HEK293 (cell line): ENCODE measurements at regions not wholly inside any gene's neighbourhood (a gene's known extent, or its start where the extent isn't known, plus 50 kb on each side); places are given as distances from the start of the nearest gene placed in this dataset.

ENCODE experiments used
- BCL6B ChIP-seq: fragments of 450-650 bp; formaldehyde crosslinking; IDR thresholded peaks from 2 replicates; pipeline ENCODE4 v1.5.1; 2017; ENCODE audit warnings: missing biosample characterization, missing genetic modification characterization
- PATZ1 ChIP-seq: fragments of 450-650 bp; formaldehyde crosslinking; IDR thresholded peaks from 2 replicates; pipeline ENCODE4 v1.5.1; 2016; ENCODE audit warnings: missing biosample characterization, missing genetic modification characterization
- REST ChIP-seq: fragments of 450-650 bp; formaldehyde crosslinking; IDR thresholded peaks from 2 replicates; pipeline ENCODE4 v1.5.1; 2016; ENCODE audit warnings: missing biosample characterization, missing genetic modification characterization
- SP7 ChIP-seq: fragments of 450-650 bp; formaldehyde crosslinking; IDR thresholded peaks from 2 replicates; pipeline ENCODE4 v1.5.1; 2016; ENCODE audit warnings: missing biosample characterization, missing genetic modification characterization
- YY1 ChIP-seq: fragments of 450-650 bp; formaldehyde crosslinking; IDR thresholded peaks from 2 replicates; pipeline ENCODE4 v1.5.1; 2018; ENCODE audit warnings: missing biosample characterization, missing genetic modification characterization
- ZNF302 ChIP-seq: fragments of 450-650 bp; formaldehyde crosslinking; IDR thresholded peaks from 2 replicates; pipeline ENCODE4 v1.5.1; 2016; ENCODE audit warnings: missing biosample characterization, missing genetic modification characterization, low read depth
- ZNF501 ChIP-seq: fragments of 450-650 bp; formaldehyde crosslinking; IDR thresholded peaks from 2 replicates; pipeline ENCODE4 v1.5.1; 2016; ENCODE audit warnings: missing biosample characterization, missing genetic modification characterization
- TF ChIP-seq, protein P1 (sequence below): fragments of 450-650 bp; formaldehyde crosslinking; IDR thresholded peaks from 2 replicates; pipeline ENCODE4 v1.5.1; 2016; ENCODE audit warnings: missing biosample characterization, missing genetic modification characterization
- TF ChIP-seq, protein P2 (sequence below): fragments of 450-650 bp; formaldehyde crosslinking; IDR thresholded peaks from 2 replicates; pipeline ENCODE4 v1.5.1; 2016; ENCODE audit warnings: missing biosample characterization, missing genetic modification characterization, low read depth
- TF ChIP-seq, protein P3 (sequence below): fragments of 450-650 bp; formaldehyde crosslinking; optimal IDR thresholded peaks from 2 replicates; pipeline ENCODE3; 2016; ENCODE audit warnings: missing biosample characterization, mild to moderate bottlenecking, missing genetic modification characterization

- TF ChIP-seq YY1 (no peak), ZNF501 (tag by site-specific recombination) (no peak), PATZ1 (tag by site-specific recombination) (no peak), REST (no peak), BCL6B (tag by site-specific recombination) (no peak), ZNF302 (tag by site-specific recombination) (no peak), SP7 (no peak)
- TF ChIP-seq, protein P1, sequence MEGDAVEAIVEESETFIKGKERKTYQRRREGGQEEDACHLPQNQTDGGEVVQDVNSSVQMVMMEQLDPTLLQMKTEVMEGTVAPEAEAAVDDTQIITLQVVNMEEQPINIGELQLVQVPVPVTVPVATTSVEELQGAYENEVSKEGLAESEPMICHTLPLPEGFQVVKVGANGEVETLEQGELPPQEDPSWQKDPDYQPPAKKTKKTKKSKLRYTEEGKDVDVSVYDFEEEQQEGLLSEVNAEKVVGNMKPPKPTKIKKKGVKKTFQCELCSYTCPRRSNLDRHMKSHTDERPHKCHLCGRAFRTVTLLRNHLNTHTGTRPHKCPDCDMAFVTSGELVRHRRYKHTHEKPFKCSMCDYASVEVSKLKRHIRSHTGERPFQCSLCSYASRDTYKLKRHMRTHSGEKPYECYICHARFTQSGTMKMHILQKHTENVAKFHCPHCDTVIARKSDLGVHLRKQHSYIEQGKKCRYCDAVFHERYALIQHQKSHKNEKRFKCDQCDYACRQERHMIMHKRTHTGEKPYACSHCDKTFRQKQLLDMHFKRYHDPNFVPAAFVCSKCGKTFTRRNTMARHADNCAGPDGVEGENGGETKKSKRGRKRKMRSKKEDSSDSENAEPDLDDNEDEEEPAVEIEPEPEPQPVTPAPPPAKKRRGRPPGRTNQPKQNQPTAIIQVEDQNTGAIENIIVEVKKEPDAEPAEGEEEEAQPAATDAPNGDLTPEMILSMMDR (tag by site-specific recombination) = no peak
- TF ChIP-seq, protein P2, sequence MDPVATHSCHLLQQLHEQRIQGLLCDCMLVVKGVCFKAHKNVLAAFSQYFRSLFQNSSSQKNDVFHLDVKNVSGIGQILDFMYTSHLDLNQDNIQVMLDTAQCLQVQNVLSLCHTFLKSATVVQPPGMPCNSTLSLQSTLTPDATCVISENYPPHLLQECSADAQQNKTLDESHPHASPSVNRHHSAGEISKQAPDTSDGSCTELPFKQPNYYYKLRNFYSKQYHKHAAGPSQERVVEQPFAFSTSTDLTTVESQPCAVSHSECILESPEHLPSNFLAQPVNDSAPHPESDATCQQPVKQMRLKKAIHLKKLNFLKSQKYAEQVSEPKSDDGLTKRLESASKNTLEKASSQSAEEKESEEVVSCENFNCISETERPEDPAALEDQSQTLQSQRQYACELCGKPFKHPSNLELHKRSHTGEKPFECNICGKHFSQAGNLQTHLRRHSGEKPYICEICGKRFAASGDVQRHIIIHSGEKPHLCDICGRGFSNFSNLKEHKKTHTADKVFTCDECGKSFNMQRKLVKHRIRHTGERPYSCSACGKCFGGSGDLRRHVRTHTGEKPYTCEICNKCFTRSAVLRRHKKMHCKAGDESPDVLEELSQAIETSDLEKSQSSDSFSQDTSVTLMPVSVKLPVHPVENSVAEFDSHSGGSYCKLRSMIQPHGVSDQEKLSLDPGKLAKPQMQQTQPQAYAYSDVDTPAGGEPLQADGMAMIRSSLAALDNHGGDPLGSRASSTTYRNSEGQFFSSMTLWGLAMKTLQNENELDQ (tag by site-specific recombination) = no peak
- TF ChIP-seq, protein P3, sequence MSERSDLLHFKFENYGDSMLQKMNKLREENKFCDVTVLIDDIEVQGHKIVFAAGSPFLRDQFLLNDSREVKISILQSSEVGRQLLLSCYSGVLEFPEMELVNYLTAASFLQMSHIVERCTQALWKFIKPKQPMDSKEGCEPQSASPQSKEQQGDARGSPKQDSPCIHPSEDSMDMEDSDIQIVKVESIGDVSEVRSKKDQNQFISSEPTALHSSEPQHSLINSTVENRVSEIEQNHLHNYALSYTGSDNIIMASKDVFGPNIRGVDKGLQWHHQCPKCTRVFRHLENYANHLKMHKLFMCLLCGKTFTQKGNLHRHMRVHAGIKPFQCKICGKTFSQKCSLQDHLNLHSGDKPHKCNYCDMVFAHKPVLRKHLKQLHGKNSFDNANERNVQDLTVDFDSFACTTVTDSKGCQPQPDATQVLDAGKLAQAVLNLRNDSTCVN (tag by site-specific recombination) = no peak
Observed at GRCh38 chr10:33481184-33481583, 146.7 kb upstream of the NRP1 start.
